ENCODE measurements at regions not wholly inside any gene's neighbourhood (a gene's known extent, or its start where the extent isn't known, plus 50 kb on each side); places are given as distances from the start of the nearest gene placed in this dataset.

DNA sequence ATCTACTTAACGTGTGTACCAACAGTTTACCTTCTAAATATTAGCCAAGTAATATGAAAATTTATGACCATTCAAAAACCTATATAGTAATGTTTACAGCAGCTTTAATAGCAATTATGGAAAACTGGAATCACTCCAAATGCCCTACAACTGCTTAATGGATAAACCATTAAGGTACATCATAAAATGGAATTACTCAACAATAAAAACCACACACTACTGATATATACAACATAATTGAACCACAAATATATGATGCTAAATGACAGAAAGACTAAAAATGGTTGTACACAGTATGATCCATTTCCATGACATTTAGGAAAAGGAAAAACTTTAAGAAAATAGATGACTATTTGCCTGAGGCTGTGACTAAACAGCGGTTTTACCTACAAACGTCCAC lies 467.1 kb upstream of the EPHA6 start:
- TF ChIP-seq, protein P1, sequence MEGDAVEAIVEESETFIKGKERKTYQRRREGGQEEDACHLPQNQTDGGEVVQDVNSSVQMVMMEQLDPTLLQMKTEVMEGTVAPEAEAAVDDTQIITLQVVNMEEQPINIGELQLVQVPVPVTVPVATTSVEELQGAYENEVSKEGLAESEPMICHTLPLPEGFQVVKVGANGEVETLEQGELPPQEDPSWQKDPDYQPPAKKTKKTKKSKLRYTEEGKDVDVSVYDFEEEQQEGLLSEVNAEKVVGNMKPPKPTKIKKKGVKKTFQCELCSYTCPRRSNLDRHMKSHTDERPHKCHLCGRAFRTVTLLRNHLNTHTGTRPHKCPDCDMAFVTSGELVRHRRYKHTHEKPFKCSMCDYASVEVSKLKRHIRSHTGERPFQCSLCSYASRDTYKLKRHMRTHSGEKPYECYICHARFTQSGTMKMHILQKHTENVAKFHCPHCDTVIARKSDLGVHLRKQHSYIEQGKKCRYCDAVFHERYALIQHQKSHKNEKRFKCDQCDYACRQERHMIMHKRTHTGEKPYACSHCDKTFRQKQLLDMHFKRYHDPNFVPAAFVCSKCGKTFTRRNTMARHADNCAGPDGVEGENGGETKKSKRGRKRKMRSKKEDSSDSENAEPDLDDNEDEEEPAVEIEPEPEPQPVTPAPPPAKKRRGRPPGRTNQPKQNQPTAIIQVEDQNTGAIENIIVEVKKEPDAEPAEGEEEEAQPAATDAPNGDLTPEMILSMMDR (IDR thresholded peaks at IDR 0.05), result no peak
- no peak for TF ChIP-seq EP300 (IDR thresholded peaks at IDR 0.05)
- no peak for TF ChIP-seq POLR2A (IDR thresholded peaks at IDR 0.05)
